Loucy (cell line): ENCODE measurements at regions not wholly inside any gene's neighbourhood (a gene's known extent, or its start where the extent isn't known, plus 50 kb on each side); places are given as distances from the start of the nearest gene placed in this dataset.

ENCODE experiments used
- H2AFZ ChIP-seq: fragments of 200-600 bp; sonication (generic); 2 replicates; pipeline ENCODE4 v1.6.0; 2016; ENCODE audit warnings: antibody characterized with exemption, mild to moderate bottlenecking, low read length, moderate library complexity
- H3F3A ChIP-seq: fragments of 200-600 bp; 2 replicates; pipeline ENCODE4 v1.6.0; 2016; ENCODE audit warnings: antibody characterized with exemption, low read depth, mild to moderate bottlenecking
- H3K27me3 ChIP-seq: fragments of 200-600 bp; sonication (generic); 2 replicates; pipeline ENCODE4 v1.6.1; 2014; ENCODE audit warnings: low read length, mild to moderate bottlenecking; ENCODE audit not compliant: insufficient read depth, poor library complexity, severe bottlenecking
- H3K36me3 ChIP-seq: fragments of 200-600 bp; sonication (generic); 2 replicates; pipeline ENCODE4 v1.6.1; 2016; ENCODE audit warnings: low read length; ENCODE audit not compliant: insufficient read depth
- H3K4me1 ChIP-seq: fragments of 200-600 bp; sonication (generic); 2 replicates; pipeline ENCODE4 v1.5.1; 2014; ENCODE audit warnings: low read length, mild to moderate bottlenecking; ENCODE audit not compliant: insufficient read depth, poor library complexity, severe bottlenecking
- H3K4me2 ChIP-seq: fragments of 200-600 bp; sonication (generic); 2 replicates; pipeline ENCODE4 v1.6.0; 2014; ENCODE audit warnings: antibody characterized with exemption, low read length, low read depth, mild to moderate bottlenecking; ENCODE audit not compliant: poor library complexity, severe bottlenecking
- H3K4me3 ChIP-seq: fragments of 200-600 bp; sonication (generic); 2 replicates; pipeline ENCODE4 v1.5.1; 2014; ENCODE audit warnings: low read length, mild to moderate bottlenecking, mixed read lengths; ENCODE audit not compliant: poor library complexity, severe bottlenecking
- H3K79me2 ChIP-seq: fragments of 200-600 bp; sonication (generic); 2 replicates; pipeline ENCODE4 v1.6.1; 2014; ENCODE audit warnings: low read length; ENCODE audit not compliant: insufficient read depth
- H3K9ac ChIP-seq: fragments of 200-600 bp; sonication (generic); 2 replicates; pipeline ENCODE4 v1.6.0; 2014; ENCODE audit warnings: mild to moderate bottlenecking, low read depth, low read length, moderate library complexity; ENCODE audit not compliant: poor library complexity, severe bottlenecking
- H3K9me2 ChIP-seq: fragments of 200-600 bp; sonication (generic); replicated peaks from 2 replicates; pipeline ENCODE4 v1.6.1; 2016; ENCODE audit warnings: low read depth, low read length, mixed read lengths
- H3K9me3 ChIP-seq: fragments of 200-600 bp; sonication (generic); 2 replicates; pipeline ENCODE4 v1.6.1; 2014; ENCODE audit warnings: mild to moderate bottlenecking, antibody characterized with exemption, low read length, low read depth; ENCODE audit not compliant: insufficient read depth
- H4K20me1 ChIP-seq: fragments of 200-600 bp; sonication (generic); 2 replicates; pipeline ENCODE4 v1.6.0; 2014; ENCODE audit warnings: antibody characterized with exemption, low read length, mild to moderate bottlenecking; ENCODE audit not compliant: insufficient read depth, poor library complexity, severe bottlenecking
- CTCF ChIP-seq: fragments of 200-600 bp; sonication (generic); conservative IDR thresholded peaks from 2 replicates; pipeline ENCODE4 v1.5.1; 2014; ENCODE audit warnings: mild to moderate bottlenecking, antibody characterized with exemption, low read length
- EZH2phosphoT487 ChIP-seq: fragments of 200-600 bp; IDR thresholded peaks from 2 replicates; pipeline ENCODE4 v1.6.1; 2018; ENCODE audit warnings: antibody characterized with exemption, mild to moderate bottlenecking, moderate library complexity, borderline replicate concordance

- Histone ChIP-seq H3K9ac (no peak overlapping the region), H3F3A (no peaks in the 10 kb centered on the region), H3K4me3 (no peak overlapping the region), H2AFZ (no peak overlapping the region), H3K36me3 (no peaks in the 10 kb centered on the region), H4K20me1 (no peaks in the 10 kb centered on the region), H3K9me3 (peaks cover 14% of the 10 kb centered on the region; the same call in 1 of the 2 replicates), H3K4me1 (no peaks in the 10 kb centered on the region), H3K79me2 (no peaks in the 10 kb centered on the region), H3K4me2 (no peak overlapping the region), H3K27me3 (no peaks in the 10 kb centered on the region), H3K9me2 (no peaks in the 10 kb centered on the region)
- TF ChIP-seq EZH2phosphoT487: no peak
- no peak for TF ChIP-seq CTCF
These were observed 198.7 kb upstream of the IVNS1ABP start for GRCh38 chr1:185515696-185516095.

DNA sequence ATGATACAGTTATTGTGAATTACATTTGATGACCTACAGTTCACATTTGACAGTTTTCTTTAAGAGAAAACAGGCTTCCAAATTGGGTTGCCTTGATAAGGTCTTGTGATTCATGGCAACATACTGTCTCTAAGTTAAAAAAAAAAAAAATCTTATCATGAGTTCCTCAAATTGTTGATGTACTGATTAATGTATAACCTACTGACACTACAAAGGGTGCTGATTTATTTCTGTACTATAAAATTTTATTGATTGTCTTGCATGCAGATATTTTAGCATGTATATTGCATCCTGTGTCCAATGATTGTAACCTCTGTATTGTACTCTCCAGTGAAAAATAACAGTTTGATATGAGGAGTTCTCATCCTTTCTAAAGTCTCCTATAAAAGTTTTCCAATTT lies 197.3 kb upstream of the IVNS1ABP start:
- Histone ChIP-seq H3F3A (no peaks in the 10 kb centered on the region), H3K4me2 (no peak overlapping the region), H4K20me1 (no peaks in the 10 kb centered on the region), H3K4me1 (no peaks in the 10 kb centered on the region), H3K36me3 (no peaks in the 10 kb centered on the region), H3K9me2 (no peaks in the 10 kb centered on the region), H3K9me3 (peaks cover 11% of the 10 kb centered on the region; the same call in 1 of the 2 replicates), H3K9ac (no peak overlapping the region), H3K4me3 (no peak overlapping the region), H2AFZ (no peak overlapping the region), H3K79me2 (no peaks in the 10 kb centered on the region), H3K27me3 (no peaks in the 10 kb centered on the region)
- TF ChIP-seq CTCF: no peak
- no peak for TF ChIP-seq EZH2phosphoT487

DNA sequence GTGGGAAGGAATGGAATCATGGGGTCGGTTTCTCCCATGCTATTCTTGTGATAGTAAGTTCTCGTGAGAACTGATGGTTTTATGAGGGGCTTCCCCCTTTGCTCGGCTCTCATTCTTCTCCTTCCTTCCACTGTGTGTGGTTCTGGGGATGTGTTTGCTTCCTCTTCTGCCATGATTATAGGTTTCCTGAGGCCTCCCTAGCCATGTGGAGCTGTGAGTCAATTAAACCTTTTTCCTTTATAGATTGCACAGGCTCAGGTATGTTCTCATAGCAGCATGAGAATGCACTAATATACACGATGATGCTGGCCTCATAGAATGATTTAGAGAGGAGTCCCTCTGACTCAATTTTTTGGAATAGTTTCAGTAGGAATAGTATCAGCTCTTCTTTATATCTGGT lies 195.4 kb upstream of the IVNS1ABP start:
- no peak for TF ChIP-seq CTCF
- TF ChIP-seq EZH2phosphoT487: no peak
- Histone ChIP-seq H3K4me2 (no peak overlapping the region), H3K9ac (no peak overlapping the region), H3K9me3 (peaks cover 4% of the 10 kb centered on the region; the same call in 1 of the 2 replicates), H3K36me3 (no peaks in the 10 kb centered on the region), H3K9me2 (no peaks in the 10 kb centered on the region), H3K27me3 (no peaks in the 10 kb centered on the region), H2AFZ (no peak overlapping the region), H3K79me2 (no peaks in the 10 kb centered on the region), H3K4me3 (no peak overlapping the region), H4K20me1 (no peaks in the 10 kb centered on the region), H3K4me1 (no peaks in the 10 kb centered on the region), H3F3A (no peaks in the 10 kb centered on the region)
